Liver (tissue), 3 donors: ENCODE measurements at regions not wholly inside any gene's neighbourhood (a gene's known extent, or its start where the extent isn't known, plus 50 kb on each side); places are given as distances from the start of the nearest gene placed in this dataset.

Experiments used
- CTCF ChIP-seq: fragments of 150-350 bp; IDR thresholded peaks from 2 replicates; pipeline ENCODE4 v1.5.1; 2017; ENCODE audit warnings: improper control_type of control experiment, low read depth, low read length; ENCODE audit not compliant: missing input control
- EGR1 ChIP-seq, 2 donors: IDR thresholded peaks; 2 replicates each; pipeline ENCODE4 v1.6.1; 2016 to 2018; ENCODE audit warnings: antibody characterized with exemption in 2 of 2, low read depth in 2 of 2
- GABPA ChIP-seq, 2 donors: IDR thresholded peaks in 1 of 2; conservative IDR thresholded peaks in 1 of 2; 2 replicates each; pipeline ENCODE4 v1.6.1; 2016; ENCODE audit warnings: antibody characterized with exemption in 2 of 2, mild to moderate bottlenecking in 1 of 2, moderate library complexity in 1 of 2
- JUND ChIP-seq, 2 donors: IDR thresholded peaks; 2 replicates each; pipeline ENCODE4 v1.6.1; 2016; ENCODE audit warnings: antibody characterized with exemption in 2 of 2
- RAD21 ChIP-seq, 2 donors: IDR thresholded peaks; 2 replicates each; pipeline ENCODE4 v1.6.1; 2016; ENCODE audit warnings: antibody characterized with exemption in 2 of 2, mild to moderate bottlenecking in 2 of 2
- REST ChIP-seq: IDR thresholded peaks from 2 replicates; pipeline ENCODE4 v1.6.1; 2016; ENCODE audit warnings: antibody characterized with exemption, mild to moderate bottlenecking
- RXRA ChIP-seq, 2 donors: IDR thresholded peaks; 2 replicates each; pipeline ENCODE4 v1.6.1; 2017 to 2018; ENCODE audit warnings: antibody characterized with exemption in 2 of 2, mild to moderate bottlenecking in 1 of 2
- SP1 ChIP-seq: IDR thresholded peaks from 2 replicates; pipeline ENCODE4 v1.6.1; 2018; ENCODE audit warnings: antibody characterized with exemption, mild to moderate bottlenecking
- TAF1 ChIP-seq: conservative IDR thresholded peaks from 2 replicates; pipeline ENCODE4 v1.6.1; 2016; ENCODE audit warnings: antibody characterized with exemption, mild to moderate bottlenecking
- YY1 ChIP-seq: IDR thresholded peaks from 2 replicates; pipeline ENCODE4 v1.6.1; 2016; ENCODE audit warnings: antibody characterized with exemption, mild to moderate bottlenecking
- TF ChIP-seq, protein P1 (sequence below): IDR thresholded peaks from 2 replicates; pipeline ENCODE4 v1.6.1; 2016; ENCODE audit warnings: antibody characterized with exemption
- TF ChIP-seq, protein P2 (sequence below): IDR thresholded peaks from 2 replicates; pipeline ENCODE4 v1.6.1; 2016; ENCODE audit warnings: antibody characterized with exemption
- TF ChIP-seq, protein P3 (sequence below): IDR thresholded peaks from 2 replicates; pipeline ENCODE4 v1.6.1; 2016; ENCODE audit warnings: antibody characterized with exemption
- donor health status: healthy.
- donor health status: healthy.

DNA sequence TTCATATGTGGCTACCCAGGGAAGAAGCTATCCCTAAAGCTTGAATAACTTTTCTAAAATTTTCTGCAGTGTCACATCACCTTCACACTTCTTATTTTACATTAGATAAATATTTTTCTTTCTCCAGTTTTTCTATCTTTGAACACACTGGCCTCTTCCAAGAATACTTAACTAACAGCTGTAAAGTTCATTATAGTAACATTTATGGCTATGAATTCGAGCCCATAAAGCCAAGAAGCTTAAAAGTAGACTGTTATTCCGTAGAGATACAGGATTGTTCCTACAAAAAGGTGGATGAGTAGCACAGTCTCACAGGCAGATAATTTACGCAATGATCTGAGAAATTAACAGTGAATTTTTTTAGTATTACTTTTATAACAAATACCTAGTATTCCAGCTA is 55.7 kb upstream of the BMP5 start:
- TF ChIP-seq CTCF (no peak), REST (no peak), SP1 (no peak), TAF1 (no peak), RXRA (IDR thresholded peaks at IDR 0.05) (no peak), YY1 (no peak), GABPA (IDR thresholded peaks at IDR 0.05 in 1 of 2, conservative IDR thresholded peaks at IDR 0.05 in 1 of 2) (no peak), JUND (IDR thresholded peaks at IDR 0.05) (no peak), RAD21 (IDR thresholded peaks at IDR 0.05) (no peak), EGR1 (IDR thresholded peaks at IDR 0.05; ENCODE audit: low read depth in 2 of 2) (no peak)
- TF ChIP-seq, protein P1, sequence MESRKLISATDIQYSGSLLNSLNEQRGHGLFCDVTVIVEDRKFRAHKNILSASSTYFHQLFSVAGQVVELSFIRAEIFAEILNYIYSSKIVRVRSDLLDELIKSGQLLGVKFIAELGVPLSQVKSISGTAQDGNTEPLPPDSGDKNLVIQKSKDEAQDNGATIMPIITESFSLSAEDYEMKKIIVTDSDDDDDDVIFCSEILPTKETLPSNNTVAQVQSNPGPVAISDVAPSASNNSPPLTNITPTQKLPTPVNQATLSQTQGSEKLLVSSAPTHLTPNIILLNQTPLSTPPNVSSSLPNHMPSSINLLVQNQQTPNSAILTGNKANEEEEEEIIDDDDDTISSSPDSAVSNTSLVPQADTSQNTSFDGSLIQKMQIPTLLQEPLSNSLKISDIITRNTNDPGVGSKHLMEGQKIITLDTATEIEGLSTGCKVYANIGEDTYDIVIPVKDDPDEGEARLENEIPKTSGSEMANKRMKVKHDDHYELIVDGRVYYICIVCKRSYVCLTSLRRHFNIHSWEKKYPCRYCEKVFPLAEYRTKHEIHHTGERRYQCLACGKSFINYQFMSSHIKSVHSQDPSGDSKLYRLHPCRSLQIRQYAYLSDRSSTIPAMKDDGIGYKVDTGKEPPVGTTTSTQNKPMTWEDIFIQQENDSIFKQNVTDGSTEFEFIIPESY = no peak
- TF ChIP-seq, protein P2, sequence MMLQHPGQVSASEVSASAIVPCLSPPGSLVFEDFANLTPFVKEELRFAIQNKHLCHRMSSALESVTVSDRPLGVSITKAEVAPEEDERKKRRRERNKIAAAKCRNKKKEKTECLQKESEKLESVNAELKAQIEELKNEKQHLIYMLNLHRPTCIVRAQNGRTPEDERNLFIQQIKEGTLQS = no peak
- TF ChIP-seq, protein P3, sequence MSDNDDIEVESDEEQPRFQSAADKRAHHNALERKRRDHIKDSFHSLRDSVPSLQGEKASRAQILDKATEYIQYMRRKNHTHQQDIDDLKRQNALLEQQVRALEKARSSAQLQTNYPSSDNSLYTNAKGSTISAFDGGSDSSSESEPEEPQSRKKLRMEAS = no peak
